GM12872 (cell line): ENCODE measurements at regions not wholly inside any gene's neighbourhood (a gene's known extent, or its start where the extent isn't known, plus 50 kb on each side); places are given as distances from the start of the nearest gene placed in this dataset.

ENCODE experiments used
- TF ChIP-seq, protein P1 (sequence below): IDR thresholded peaks from 3 replicates; pipeline ENCODE4 v1.5.1; 2011; ENCODE audit warnings: low read depth, mild to moderate bottlenecking, low read length, moderate library complexity; ENCODE audit not compliant: insufficient read depth

DNA sequence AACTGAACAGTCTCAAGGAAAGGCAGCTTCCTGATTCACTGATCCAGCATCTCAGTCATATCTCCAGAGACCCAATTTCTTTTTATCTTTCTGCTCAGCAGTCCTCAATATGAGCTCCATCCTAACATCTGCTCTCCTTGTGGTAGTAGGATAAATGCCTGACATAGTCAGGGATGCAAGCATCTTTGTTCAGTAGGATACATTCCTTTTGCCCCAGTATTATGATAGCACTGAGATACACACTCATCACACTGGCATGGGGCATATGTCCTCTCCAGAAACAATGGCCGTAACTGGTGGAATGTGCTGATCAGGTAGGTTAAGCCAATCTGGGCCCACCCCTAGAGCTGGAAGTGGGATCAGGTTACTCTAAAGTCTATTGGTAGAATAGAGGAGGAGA is 207.2 kb downstream of the ETAA1 start:
- TF ChIP-seq, protein P1, sequence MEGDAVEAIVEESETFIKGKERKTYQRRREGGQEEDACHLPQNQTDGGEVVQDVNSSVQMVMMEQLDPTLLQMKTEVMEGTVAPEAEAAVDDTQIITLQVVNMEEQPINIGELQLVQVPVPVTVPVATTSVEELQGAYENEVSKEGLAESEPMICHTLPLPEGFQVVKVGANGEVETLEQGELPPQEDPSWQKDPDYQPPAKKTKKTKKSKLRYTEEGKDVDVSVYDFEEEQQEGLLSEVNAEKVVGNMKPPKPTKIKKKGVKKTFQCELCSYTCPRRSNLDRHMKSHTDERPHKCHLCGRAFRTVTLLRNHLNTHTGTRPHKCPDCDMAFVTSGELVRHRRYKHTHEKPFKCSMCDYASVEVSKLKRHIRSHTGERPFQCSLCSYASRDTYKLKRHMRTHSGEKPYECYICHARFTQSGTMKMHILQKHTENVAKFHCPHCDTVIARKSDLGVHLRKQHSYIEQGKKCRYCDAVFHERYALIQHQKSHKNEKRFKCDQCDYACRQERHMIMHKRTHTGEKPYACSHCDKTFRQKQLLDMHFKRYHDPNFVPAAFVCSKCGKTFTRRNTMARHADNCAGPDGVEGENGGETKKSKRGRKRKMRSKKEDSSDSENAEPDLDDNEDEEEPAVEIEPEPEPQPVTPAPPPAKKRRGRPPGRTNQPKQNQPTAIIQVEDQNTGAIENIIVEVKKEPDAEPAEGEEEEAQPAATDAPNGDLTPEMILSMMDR = no peak

DNA sequence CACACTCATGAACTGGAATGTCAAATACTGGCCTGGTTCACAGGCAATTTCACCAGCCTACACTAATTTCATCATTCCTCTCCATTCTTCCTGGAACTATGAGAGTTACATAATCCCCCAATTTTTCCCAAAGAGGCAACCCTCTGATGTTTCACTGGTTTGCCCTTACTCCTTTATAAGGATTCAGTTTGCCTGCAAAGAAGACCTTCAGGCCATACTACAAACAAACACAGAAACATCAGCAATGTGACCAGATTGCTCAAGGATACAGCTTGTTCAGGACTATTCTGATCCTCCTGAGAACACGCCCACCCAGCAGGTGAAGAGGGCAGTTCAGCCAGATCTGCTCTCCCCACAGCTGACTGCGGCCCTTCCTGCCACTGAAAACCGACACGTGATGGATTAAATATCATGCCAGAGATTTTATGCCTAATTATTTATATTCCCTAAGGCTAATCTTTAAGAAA is 215.5 kb downstream of the ETAA1 start:
- TF ChIP-seq, protein P1 = no peak

DNA sequence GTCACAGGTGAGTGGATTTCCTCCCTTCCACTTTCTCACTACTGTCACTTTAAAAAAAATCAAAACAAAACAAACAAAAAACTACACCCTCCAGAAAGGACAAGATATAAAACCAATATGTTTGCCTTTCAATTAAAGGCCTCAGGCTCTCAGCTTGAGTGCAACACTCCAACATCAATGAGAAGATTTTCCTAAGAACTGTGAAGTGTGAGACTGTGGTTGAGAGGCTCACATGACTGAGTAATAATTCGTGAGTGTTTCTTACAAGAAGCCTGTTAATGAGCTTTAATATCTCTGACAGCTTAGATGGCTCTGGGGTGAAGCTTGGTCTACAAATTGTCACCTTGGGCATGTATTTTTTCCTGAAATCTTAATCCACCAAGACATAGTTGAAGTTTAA is 216.1 kb downstream of the ETAA1 start:
- TF ChIP-seq, protein P1 = no peak

DNA sequence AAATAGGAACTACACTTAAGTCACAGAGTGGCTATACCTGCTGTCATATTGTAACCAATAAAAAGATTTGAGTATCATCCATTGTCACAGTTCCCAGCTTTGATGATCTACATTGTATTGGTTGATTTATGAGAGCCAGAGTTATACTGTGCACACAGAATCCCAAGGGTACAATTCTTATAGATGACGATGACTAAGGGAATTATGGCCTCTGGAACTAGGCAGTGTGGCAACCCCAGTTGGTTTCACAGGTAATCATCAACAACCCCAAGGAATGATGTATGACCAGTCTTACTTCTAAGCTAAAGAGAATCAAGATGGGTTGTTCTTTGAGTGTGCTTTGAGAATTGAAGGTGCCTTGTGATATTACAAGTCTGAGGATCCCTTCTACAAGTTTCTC is 217.3 kb downstream of the ETAA1 start:
- TF ChIP-seq, protein P1 = no peak

DNA sequence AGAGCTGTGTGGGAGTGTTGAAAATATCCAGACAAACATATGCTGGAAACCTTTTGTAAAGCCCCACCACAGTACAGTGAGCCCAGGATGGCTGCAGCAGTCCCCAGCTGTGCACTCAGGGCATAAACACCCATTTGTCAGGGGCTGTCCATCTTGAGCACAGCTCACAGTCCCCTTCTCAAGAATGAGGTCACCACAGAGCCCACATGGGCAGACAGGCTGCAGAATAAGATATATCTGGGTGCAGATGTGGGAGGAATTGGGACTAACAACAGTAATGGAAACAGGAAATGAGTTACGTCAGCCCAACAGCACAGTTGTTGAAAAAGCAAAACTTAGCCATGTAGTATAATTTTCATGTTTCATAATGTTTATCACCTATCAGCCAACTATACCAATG is 219.6 kb downstream of the ETAA1 start:
- TF ChIP-seq, protein P1 = no peak

DNA sequence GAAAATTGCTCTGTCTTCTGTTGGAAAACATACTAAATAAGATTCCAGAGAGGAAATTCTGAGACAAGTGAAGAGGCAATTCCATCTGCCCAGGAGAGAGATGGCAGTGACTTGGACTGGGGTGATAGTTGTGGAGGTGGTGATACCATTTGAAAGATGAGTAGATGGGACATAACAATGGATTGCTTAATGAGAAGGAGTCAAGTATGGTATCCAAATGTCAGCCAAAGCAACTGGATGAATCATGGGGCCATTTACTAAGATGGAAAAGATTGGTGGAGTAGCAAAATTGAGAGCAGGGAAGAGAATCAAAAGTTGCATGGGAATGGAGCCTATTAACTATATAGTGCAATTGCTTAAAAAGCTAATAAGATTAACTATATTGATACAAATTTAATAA is 222.1 kb downstream of the ETAA1 start:
- TF ChIP-seq, protein P1 = no peak

DNA sequence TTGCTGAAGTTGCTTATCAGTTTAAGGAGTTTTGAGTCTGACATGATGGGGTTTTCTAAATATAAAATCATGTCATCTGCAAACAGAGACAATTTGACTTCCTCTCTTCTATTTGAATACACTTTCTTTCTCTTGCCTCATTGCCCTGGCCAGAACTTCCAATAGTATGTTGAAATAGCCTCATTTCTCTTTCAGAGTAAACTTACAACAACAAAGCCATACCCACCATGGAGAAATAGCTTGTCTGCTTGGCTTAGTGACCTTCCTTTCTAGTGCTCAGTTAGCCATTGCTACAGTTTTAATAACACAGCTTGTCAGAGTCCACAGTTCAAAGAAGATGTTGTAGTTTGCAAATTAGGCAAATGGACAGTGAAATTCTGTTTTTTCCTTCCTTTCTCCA is 228.0 kb downstream of the ETAA1 start:
- TF ChIP-seq, protein P1 = no peak
